Loucy (cell line): ENCODE measurements at regions not wholly inside any gene's neighbourhood (a gene's known extent, or its start where the extent isn't known, plus 50 kb on each side); places are given as distances from the start of the nearest gene placed in this dataset.

Source experiments
- H2AFZ ChIP-seq: fragments of 200-600 bp; sonication (generic); 2 replicates; pipeline ENCODE4 v1.6.0; 2016; ENCODE audit warnings: antibody characterized with exemption, mild to moderate bottlenecking, low read length, moderate library complexity
- H3F3A ChIP-seq: fragments of 200-600 bp; 2 replicates; pipeline ENCODE4 v1.6.0; 2016; ENCODE audit warnings: antibody characterized with exemption, low read depth, mild to moderate bottlenecking
- H3K27me3 ChIP-seq: fragments of 200-600 bp; sonication (generic); 2 replicates; pipeline ENCODE4 v1.6.1; 2014; ENCODE audit warnings: low read length, mild to moderate bottlenecking; ENCODE audit not compliant: insufficient read depth, poor library complexity, severe bottlenecking
- H3K36me3 ChIP-seq: fragments of 200-600 bp; sonication (generic); 2 replicates; pipeline ENCODE4 v1.6.1; 2016; ENCODE audit warnings: low read length; ENCODE audit not compliant: insufficient read depth
- H3K4me1 ChIP-seq: fragments of 200-600 bp; sonication (generic); 2 replicates; pipeline ENCODE4 v1.5.1; 2014; ENCODE audit warnings: low read length, mild to moderate bottlenecking; ENCODE audit not compliant: insufficient read depth, poor library complexity, severe bottlenecking
- H3K4me2 ChIP-seq: fragments of 200-600 bp; sonication (generic); 2 replicates; pipeline ENCODE4 v1.6.0; 2014; ENCODE audit warnings: antibody characterized with exemption, low read length, low read depth, mild to moderate bottlenecking; ENCODE audit not compliant: poor library complexity, severe bottlenecking
- H3K4me3 ChIP-seq: fragments of 200-600 bp; sonication (generic); 2 replicates; pipeline ENCODE4 v1.5.1; 2014; ENCODE audit warnings: low read length, mild to moderate bottlenecking, mixed read lengths; ENCODE audit not compliant: poor library complexity, severe bottlenecking
- H3K79me2 ChIP-seq: fragments of 200-600 bp; sonication (generic); 2 replicates; pipeline ENCODE4 v1.6.1; 2014; ENCODE audit warnings: low read length; ENCODE audit not compliant: insufficient read depth
- H3K9ac ChIP-seq: fragments of 200-600 bp; sonication (generic); 2 replicates; pipeline ENCODE4 v1.6.0; 2014; ENCODE audit warnings: mild to moderate bottlenecking, low read depth, low read length, moderate library complexity; ENCODE audit not compliant: poor library complexity, severe bottlenecking
- H3K9me2 ChIP-seq: fragments of 200-600 bp; sonication (generic); replicated peaks from 2 replicates; pipeline ENCODE4 v1.6.1; 2016; ENCODE audit warnings: low read depth, low read length, mixed read lengths
- H3K9me3 ChIP-seq: fragments of 200-600 bp; sonication (generic); 2 replicates; pipeline ENCODE4 v1.6.1; 2014; ENCODE audit warnings: mild to moderate bottlenecking, antibody characterized with exemption, low read length, low read depth; ENCODE audit not compliant: insufficient read depth
- H4K20me1 ChIP-seq: fragments of 200-600 bp; sonication (generic); 2 replicates; pipeline ENCODE4 v1.6.0; 2014; ENCODE audit warnings: antibody characterized with exemption, low read length, mild to moderate bottlenecking; ENCODE audit not compliant: insufficient read depth, poor library complexity, severe bottlenecking
- CTCF ChIP-seq: fragments of 200-600 bp; sonication (generic); conservative IDR thresholded peaks from 2 replicates; pipeline ENCODE4 v1.5.1; 2014; ENCODE audit warnings: mild to moderate bottlenecking, antibody characterized with exemption, low read length
- EZH2phosphoT487 ChIP-seq: fragments of 200-600 bp; IDR thresholded peaks from 2 replicates; pipeline ENCODE4 v1.6.1; 2018; ENCODE audit warnings: antibody characterized with exemption, mild to moderate bottlenecking, moderate library complexity, borderline replicate concordance

GRCh38 chr12:67460388-67460787 is 188.2 kb upstream of the DYRK2 start:
- Histone ChIP-seq H3K27me3 (no peaks in the 10 kb centered on the region), H3K36me3 (no peaks in the 10 kb centered on the region), H3K4me3 (no peak overlapping the region), H3F3A (no peaks in the 10 kb centered on the region), H3K9me3 (no peaks in the 10 kb centered on the region), H3K9ac (no peak overlapping the region), H3K4me2 (no peak overlapping the region), H4K20me1 (no peaks in the 10 kb centered on the region), H3K9me2 (no peaks in the 10 kb centered on the region), H2AFZ (no peak overlapping the region), H3K4me1 (no peaks in the 10 kb centered on the region), H3K79me2 (no peaks in the 10 kb centered on the region)
- no peak for TF ChIP-seq CTCF
- no peak for TF ChIP-seq EZH2phosphoT487

GRCh38 chr12:67468549-67469245 is 179.8 kb upstream of the DYRK2 start:
- Histone ChIP-seq H3K4me1 (no peaks in the 10 kb centered on the region), H3K9me3 (no peaks in the 10 kb centered on the region), H3K9ac (no peak overlapping the region), H3K27me3 (no peaks in the 10 kb centered on the region), H3K79me2 (no peaks in the 10 kb centered on the region), H3K36me3 (no peaks in the 10 kb centered on the region), H4K20me1 (no peaks in the 10 kb centered on the region), H3K4me2 (no peak overlapping the region), H2AFZ (no peak overlapping the region), H3K9me2 (no peaks in the 10 kb centered on the region), H3F3A (no peaks in the 10 kb centered on the region), H3K4me3 (no peak overlapping the region)
- TF ChIP-seq CTCF, result no peak
- TF ChIP-seq EZH2phosphoT487, result no peak

- Histone ChIP-seq H3K79me2 (no peaks in the 10 kb centered on the region), H3K9me2 (no peaks in the 10 kb centered on the region), H3K9me3 (no peaks in the 10 kb centered on the region), H3K36me3 (no peaks in the 10 kb centered on the region), H3K4me2 (no peak overlapping the region), H2AFZ (no peak overlapping the region), H3K4me1 (no peaks in the 10 kb centered on the region), H3K4me3 (no peak overlapping the region), H3K9ac (no peak overlapping the region), H4K20me1 (no peaks in the 10 kb centered on the region), H3F3A (no peaks in the 10 kb centered on the region), H3K27me3 (no peaks in the 10 kb centered on the region)
- TF ChIP-seq CTCF (no peak), EZH2phosphoT487 (no peak)
Measured at GRCh38 chr12:67469666-67470065, 178.9 kb upstream of the DYRK2 start.
